Stimulated activated CD4-positive, alpha-beta T cell treated with anti-CD3 and anti-CD28 coated beads, Interleukin-12 subunit alpha, Interleukin-12 subunit beta, amount 100 ng/mL, for 48 hours (primary cell): ENCODE measurements at regions not wholly inside any gene's neighbourhood (a gene's known extent, or its start where the extent isn't known, plus 50 kb on each side); places are given as distances from the start of the nearest gene placed in this dataset.

Experiments
- DNase-seq, 3 donors: peaks; one replicate each; pipeline ENCODE4 v3.0.0-alpha.2; 2020; ENCODE audit warnings: low read depth in 2 of 3, low spot score in 1 of 3

- no peak for DNase-seq
Observed at GRCh38 chr5:12312343-12312742, 408.1 kb upstream of the CTNND2 start.

- DNase-seq = no peak
Observed at GRCh38 chr5:12294151-12294550, 389.9 kb upstream of the CTNND2 start.

GRCh38 chr5:12292610-12293204 lies 388.5 kb upstream of the CTNND2 start:
- DNase-seq = no peak

GRCh38 chr5:12284604-12285003 lies 380.4 kb upstream of the CTNND2 start:
- DNase-seq = no peak

GRCh38 chr5:12277504-12278192 lies 373.4 kb upstream of the CTNND2 start:
- DNase-seq = no peak

GRCh38 chr5:12274236-12274635 lies 370.0 kb upstream of the CTNND2 start:
- no peak for DNase-seq

GRCh38 chr5:12272389-12272788 lies 368.1 kb upstream of the CTNND2 start:
- DNase-seq = no peak

- DNase-seq = no peak
Observed at GRCh38 chr5:12270914-12271313, 366.7 kb upstream of the CTNND2 start.

- DNase-seq = no peak
Observed at GRCh38 chr5:12269164-12269563, 364.9 kb upstream of the CTNND2 start.

- no peak for DNase-seq
Observed at GRCh38 chr5:12258549-12258948, 354.3 kb upstream of the CTNND2 start.

- no peak for DNase-seq
Observed at GRCh38 chr5:12250454-12250853, 346.2 kb upstream of the CTNND2 start.

- no peak for DNase-seq
Observed at GRCh38 chr5:12248831-12249230, 344.6 kb upstream of the CTNND2 start.

GRCh38 chr5:12246036-12246435 lies 341.8 kb upstream of the CTNND2 start:
- DNase-seq = no peak

- no peak for DNase-seq
Observed at GRCh38 chr5:12245429-12245828, 341.2 kb upstream of the CTNND2 start.

GRCh38 chr5:12242950-12243888 lies 339.0 kb upstream of the CTNND2 start:
- no peak for DNase-seq

- DNase-seq = no peak
Observed at GRCh38 chr5:12237837-12238575, 333.8 kb upstream of the CTNND2 start.

- no peak for DNase-seq
Observed at GRCh38 chr5:12230659-12231058, 326.4 kb upstream of the CTNND2 start.

- DNase-seq = no peak
Observed at GRCh38 chr5:12217039-12217438, 312.8 kb upstream of the CTNND2 start.

GRCh38 chr5:12214267-12215015 lies 310.2 kb upstream of the CTNND2 start:
- DNase-seq = no peak

- DNase-seq = no peak
Observed at GRCh38 chr5:12208366-12209100, 304.3 kb upstream of the CTNND2 start.
